Left forelimb (tissue), 1 donor: ENCODE measurements at regions not wholly inside any gene's neighbourhood (a gene's known extent, or its start where the extent isn't known, plus 50 kb on each side); places are given as distances from the start of the nearest gene placed in this dataset.
"Not testable (repeated sequence)": the region's sequence is repeated elsewhere in the genome, so short reads cannot be mapped to it uniquely, and the experiment has no call there.

Experiments used
- DNase-seq: peaks from one replicate; pipeline ENCODE4 v3.0.0-alpha.2; 2018; ENCODE audit warnings: low spot score

DNA sequence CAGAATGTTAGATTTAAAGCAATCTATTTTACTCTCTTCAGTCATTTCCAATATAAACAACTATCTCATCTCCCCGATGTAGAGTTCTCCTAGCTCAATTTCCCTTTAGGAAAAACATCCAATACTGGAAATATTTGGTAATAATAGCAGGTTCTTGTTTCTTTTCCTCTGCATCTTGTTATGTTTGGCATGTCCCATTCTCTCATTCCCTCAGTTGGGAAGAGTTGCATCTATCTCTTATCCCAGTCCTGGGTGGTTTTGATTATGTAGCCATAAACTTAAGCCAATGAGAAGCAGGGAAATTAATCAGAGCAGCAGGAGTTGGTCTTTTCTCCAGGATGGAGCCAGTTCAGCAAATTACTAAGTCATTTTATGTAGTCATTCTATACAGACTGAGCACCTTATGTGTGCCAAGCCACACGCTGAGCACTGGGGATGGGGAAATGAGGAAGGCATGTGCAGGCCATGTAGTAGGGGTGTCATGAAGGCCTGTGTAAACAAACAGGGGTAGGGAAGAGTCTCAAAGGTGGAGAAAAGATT, 418.2 kb upstream of the NFIA start:
- DNase-seq: no peak

DNA sequence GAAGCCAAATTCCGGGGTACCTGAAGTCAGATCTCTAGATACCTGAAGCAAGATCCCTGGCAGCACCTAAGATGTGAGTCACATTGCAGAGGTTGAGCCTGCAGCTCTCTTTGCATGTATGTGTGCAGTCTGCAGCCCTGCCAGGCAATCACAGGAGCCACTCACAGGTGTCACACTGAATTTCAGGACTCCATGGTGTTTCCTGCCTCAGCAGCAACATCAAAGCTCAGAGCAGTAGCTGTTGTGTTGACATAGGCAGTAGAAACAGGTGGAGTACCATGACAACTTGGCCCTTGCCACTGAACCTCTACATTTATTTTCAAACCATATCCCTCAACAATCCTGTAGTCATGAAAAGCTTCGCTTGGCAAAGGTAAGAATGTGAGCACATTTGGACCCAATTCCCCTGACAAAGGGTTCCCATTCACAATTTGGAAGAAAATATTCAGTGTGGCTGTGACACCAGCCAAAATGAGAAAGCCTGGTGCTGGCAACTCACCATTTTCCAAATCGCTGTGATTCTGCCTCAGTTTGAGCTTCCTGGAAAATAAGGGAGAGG, 419.8 kb upstream of the NFIA start:
- no peak for DNase-seq

DNA sequence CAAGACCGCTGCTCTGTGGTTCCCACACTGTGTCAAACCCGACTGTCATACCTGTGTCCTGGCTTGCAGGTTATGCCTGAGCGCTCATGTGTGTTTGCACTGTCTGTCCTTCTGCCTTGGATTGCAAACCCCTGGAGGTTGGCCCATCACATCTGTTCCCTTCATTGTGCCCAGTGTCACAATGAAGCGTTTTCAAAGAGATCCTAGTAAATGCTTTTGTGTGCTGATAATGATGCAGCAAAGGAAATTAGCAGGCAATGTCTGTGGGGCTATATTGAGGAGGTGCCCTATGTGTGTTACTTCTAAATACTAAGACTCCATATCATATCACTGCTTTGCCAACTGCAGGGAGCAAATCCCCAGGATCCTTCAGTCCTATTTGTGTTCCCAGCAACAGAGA, 424.4 kb upstream of the NFIA start:
- no peak for DNase-seq

DNA sequence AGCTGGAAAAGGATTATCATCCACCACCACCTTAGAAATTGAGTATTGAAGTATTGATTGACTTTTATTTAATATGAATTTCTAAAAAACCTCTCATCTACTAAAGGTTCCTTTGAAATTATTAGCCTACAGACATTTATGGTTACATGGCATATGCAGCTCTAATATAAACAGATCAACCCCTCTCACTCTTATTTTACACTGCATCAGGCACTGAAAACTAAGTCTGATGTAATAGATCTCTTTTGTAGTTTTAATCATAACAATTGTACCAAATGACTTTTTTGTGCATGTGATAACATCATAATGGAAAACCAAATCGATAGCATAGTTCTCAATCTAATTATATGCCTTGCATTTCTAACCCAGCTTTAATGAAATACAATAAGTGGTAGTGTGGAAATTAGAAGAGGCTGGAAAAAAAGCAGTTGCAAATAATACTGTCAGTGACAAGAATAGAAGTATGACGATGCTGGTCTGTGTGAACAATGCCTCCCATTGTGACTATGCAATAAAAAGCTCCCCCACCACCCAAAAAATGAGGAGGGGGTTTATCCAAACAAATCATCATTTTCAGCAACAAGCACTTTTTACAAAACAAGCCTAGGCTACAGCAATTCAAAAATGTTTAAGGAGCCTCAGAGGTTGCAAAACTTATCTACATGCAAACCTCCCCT, 426.5 kb upstream of the NFIA start:
- DNase-seq: no peak

DNA sequence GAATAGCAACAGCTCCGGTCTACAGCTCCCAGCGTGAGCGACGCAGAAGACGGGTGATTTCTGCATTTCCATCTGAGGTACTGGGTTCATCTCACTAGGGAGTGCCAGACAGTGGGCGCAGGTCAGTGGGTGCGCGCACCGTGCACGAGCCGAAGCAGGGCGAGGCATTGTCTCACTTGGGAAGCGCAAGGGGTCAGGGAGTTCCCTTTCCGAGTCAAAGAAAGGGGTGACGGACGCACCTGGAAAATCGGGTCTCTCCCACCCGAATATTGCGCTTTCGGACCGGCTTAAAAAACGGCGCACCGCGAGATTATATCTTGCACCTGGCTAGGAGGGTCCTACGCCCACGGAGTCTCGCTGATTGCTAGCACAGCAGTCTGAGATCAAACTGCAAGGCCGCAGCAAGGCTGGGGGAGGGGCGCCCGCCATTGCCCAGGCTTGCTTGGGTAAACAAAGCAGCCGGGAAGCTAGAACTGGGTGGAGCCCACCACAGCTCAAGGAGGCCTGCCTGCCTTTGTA, 442.3 kb upstream of the NFIA start:
- DNase-seq: not testable (repeated sequence)

DNA sequence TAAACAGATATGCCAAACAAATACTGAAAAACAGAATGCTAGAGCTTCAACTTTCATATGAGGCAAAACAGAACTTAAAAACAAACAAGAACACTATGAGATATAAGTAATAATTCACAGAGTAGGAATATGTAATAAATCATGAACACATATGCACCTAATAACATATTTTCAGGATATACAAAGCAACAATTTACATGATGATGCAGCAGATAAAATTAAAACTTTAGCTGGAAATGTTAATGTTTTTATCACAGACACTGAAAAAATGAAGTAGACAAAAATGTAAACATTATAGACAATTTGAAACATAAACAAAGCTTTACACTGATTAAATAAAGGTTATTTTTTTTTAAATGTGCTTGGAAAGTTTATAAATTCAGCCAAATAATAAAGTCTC, 443.1 kb upstream of the NFIA start:
- no peak for DNase-seq

DNA sequence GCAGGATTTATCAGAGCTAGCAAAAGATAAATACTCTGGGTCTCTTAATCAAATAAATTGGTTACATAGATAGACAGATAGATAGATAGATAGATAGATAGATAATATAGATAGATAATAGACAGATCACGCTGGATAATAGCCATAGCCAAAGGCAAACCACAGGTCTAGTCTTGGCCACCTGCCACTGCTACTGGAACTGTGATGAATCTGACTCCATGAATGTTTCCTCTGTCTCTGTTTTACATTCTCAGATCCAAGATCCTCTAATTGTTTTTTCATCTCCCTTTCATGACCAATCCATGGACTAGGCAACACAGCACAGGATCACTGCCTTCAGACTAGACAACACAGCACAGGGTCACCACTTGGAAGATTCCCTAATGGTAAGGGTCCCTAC, 444.7 kb upstream of the NFIA start:
- DNase-seq: no peak

DNA sequence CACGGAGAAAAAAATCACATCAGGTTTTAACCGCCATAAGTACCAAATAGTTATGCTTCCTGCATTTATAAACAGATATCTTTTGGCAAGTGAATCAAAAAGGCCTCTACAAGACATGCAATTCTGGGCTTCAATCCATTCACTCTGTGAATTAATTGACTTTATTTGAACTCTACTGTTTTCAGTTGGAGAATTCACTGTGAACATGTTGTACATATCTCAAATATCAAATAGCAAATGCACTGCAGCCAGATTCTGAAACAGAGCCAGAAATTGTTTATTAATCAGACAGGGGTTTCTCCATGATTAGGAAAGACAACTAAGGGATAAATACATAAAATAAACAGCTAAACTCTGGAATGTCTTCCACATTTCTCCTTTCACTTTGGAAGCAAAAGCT, 445.4 kb upstream of the NFIA start:
- no peak for DNase-seq

DNA sequence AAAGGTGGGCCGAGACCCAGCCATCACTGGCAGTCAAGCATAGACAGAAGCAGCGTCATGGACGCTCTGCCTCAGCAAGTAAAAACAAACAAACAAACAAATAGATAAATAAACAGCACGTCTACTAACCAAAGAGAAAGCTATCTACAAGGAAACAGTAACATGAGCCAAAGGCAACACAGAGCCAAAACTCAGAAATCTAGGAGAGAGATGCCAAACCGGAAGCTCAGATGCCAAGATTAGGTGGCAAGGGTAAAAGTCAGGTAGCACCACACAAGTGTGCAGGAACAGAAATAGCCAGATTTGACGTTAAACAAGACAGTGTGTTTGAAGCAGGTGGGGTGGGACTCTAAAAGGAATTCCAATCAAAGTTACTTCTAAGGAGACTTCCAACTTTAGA, 448.3 kb upstream of the NFIA start:
- DNase-seq: no peak

DNA sequence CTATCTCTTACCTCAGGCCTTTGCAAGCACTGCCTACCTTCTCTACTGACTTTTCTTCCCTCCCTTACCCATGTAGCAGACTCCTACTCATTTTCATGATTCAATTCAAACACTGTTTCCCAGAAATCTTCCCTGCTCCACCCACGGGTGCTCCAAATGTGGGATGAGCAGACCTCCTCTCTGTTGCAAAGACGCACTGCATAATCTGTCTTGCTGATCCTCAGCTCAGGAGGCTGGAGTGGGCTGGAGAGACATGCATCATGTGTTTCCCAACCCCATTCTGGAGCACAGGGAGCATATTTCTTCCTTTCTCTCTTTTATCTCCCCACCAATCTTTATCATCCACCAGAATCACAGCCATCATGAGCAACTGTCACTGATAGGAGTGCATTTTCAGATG, 459.9 kb upstream of the NFIA start:
- no peak for DNase-seq

DNA sequence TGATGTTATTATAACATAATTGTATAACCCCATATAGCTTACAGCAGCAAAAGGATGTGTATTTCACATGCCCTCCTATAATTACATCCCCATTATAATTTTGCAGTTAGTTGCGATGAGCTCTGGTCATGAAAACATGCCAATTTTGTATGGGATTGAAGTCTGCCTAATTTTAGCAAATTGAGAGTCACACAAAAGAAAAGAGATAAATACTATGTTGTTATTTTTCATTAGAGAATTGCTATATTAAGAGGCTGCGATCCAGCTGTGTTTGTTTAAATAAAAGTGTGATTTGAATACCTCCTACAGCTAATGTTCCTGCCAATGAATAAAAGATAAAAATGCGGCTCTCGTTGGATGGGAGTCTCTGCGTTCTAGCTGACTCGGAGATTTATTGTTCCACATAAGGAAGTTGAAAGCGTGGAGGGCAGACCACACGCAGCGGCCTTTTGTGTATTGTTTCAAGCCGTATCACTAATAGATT, 461.0 kb upstream of the NFIA start:
- DNase-seq: no peak

DNA sequence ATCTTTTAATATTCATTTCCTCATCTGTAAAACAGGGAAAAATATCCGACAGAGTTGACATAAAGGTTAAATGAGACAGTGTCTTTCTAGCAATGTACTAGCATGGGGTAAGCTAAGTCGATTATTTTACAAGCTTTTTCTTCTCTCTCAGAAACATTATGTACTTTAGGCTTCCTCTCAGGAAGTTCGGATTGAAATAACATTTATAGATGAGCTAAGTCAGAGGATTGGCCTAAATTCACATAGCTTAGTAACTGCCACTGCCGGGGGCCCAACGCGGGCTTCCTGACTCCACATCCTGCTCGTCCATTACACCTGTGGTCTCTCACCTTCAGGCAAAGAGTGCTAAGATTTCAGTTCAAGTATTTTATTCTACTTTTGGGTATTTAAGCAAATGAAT, 462.3 kb upstream of the NFIA start:
- DNase-seq: no peak

DNA sequence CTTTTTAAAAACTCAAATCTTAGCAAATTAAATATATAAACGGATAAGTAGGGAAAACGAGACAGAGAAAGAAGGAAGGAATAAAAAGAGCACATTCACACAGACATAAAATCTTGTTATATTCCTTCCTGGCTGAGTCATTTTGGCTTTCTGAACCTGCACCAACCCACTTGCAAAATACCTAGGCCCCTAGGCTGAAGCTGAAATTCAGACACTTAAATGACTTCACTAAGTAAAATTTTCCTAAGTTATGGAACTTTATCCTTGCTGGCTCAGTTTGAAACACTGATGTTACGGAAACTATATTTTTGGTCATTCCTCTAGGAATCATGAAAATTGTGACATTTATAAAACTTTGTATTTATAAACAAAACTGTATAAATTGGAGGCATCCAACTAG, 462.8 kb upstream of the NFIA start:
- DNase-seq: no peak

DNA sequence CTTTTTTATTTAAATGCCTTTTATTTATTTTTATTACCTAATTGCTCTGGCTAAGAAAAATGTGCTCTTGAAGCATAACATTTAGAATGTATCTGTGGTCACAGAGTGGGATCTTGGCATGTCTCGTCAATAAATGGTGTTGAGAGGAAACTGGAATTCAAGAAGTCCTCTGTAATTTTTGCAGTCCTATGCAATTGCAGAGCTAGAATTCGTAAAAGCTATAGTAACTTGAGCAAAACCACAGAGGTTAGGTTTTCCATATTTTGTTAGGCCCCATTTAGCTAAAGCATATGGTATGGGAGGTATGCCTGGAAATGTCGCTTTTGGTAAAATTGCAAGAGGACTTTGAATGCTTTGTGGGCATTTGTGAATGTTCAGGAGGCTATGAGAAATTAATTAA, 466.7 kb upstream of the NFIA start:
- no peak for DNase-seq

DNA sequence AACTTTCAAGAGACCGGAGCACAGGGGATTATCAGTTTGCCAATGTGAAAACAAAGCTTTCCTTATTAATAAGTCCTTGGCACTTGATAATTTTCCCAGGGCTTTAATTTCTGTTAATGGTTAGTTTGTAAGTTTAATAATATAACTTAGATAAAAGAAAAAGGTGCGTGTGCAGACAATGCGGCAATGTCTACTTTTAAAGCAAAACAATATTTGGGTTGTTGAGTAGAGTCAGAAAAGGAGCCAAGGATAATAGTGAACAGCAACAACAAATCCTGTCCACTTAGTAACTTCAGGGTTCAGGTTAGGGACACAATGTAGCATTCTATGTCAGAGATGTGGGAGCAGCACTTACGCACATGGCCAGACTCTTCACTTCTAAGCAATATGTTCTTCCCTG, 469.6 kb upstream of the NFIA start:
- no peak for DNase-seq

DNA sequence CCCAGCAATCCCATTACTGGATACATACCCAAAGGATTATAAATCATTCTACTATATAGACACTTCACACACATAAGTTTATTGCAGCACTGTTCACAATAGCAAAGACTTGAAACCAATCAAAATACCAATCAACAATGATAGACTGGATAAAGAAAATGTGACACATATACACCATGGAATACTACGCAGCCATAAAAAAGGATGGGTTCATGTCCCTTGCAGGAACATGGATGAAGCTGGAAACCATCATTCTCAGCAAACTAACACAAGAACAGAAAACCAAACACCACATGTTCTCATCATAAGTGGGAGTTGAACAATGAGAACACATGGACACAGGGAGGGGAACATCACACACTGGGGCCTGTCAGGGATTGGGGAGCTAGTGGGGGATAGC, 475.4 kb upstream of the NFIA start:
- not testable (repeated sequence) for DNase-seq

DNA sequence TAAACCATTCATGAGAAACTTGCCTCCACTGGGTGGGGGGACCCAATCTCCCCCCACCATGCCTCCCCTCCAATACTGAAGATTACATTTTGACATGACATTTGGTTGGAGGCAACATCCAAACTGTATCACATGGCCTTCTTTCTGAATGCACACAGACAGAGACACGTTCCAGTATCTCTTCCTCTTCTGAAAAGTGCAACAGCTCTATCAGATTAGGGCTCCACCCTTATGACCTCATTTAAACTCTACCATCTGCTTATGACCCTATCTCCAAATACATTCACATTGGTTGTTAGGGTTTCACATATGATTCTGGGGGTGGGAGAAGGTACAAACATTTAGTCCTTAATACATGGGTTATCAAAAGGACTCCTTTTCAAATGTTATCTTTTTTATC, 481.8 kb upstream of the NFIA start:
- DNase-seq: no peak

DNA sequence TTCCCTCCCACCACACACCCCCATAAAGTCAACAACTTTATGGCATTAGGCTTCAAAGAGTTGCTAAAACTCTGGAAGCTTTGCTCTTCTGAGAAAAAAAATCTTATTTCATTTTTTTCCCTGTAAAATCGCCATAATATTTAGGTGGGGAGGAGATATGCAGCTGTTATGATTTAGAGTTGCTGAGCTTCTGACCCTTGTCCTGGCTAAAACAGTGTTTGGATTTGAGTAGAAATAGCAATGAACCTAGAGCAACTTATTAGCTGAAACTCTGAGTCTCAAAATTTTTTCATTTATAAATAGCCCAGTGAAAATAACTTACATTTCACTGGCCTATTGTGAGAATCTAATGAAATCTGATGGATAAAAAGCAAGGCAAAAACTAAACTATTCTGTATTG, 482.8 kb upstream of the NFIA start:
- DNase-seq: no peak

DNA sequence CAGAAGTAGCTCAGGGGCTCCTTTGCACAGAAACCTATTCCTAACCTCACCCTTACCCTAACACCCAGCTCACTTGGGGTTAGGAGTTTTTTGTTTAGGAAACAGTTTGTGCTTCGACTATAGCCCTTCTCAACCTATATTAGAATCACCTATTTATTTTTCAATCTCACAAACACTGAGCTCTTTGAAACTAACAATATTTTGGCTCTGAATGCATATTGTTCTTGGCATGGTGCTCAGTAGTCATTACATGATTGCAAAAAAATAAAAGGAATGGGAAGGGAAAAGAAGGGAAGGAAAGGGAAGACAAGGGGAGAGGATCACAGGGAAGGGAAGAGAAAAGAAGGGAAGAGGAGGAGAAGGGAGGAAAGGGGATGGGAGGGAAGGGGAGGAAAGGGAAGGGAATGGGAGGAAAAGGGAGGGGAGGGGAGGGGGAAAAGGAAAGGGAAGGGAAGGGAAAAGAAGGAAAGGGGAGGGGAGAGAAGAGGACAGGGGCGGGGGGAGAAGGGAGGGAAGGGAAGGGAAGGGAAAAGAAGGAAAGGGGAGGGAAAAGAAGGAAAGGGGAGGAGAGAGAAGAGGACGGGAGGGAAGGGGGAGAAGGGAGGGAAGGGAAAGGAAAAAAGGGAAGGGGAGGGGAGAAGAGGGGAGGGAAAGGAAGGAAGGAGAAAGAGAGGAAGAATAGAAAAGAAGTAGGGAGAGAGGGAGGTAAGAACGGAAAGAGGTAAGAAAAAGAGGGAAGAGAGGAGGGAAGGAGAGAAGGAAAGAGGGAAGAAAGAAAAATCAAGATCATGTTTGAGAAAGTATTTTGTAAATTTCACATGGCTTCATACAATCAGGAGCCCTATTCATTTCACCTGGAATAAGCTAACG, 484.1 kb upstream of the NFIA start:
- DNase-seq: no peak

DNA sequence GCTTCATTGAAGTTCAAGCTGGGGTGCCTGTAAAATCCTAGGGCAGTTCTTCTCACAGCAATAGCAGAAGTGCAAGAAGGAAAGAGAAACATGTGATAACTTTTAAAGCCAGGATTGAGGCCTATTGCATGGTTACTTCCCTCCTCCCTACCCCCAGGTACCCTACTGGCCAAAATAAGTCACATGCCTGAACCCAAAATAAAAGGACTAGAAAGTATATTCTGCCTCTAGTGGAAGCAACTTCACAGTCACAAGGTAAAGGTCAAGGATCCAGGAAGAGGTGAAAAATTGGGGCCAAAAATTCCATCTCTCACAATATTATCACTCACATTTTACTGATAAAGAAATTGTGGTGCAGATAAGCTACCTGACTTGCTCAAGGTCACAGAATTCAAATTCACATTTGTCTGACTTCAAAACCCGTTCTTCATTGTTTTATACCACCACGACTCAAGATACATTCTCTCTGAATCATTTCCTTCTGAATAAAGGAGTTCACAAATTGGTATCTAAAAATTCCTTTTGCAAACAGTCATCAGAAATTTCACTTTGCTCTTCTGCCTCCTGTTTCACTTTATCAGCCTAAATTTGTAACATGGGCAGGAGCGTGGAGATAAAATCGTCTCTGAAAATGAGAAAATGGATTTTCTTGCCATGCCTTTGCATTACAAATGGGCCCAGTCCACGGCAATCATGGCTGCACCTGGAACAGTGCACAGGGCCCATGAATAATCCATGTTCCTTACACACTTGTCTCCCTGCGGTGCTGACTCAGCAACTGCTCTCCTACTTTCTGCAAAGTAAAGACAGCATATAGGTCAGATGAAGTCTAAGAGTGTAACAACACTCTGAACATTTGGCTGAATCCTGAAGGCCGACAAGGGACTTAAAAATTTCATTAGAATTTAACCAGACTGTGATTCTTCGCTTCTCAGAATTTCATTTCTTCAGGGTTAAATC, 485.3 kb upstream of the NFIA start:
- no peak for DNase-seq

DNA sequence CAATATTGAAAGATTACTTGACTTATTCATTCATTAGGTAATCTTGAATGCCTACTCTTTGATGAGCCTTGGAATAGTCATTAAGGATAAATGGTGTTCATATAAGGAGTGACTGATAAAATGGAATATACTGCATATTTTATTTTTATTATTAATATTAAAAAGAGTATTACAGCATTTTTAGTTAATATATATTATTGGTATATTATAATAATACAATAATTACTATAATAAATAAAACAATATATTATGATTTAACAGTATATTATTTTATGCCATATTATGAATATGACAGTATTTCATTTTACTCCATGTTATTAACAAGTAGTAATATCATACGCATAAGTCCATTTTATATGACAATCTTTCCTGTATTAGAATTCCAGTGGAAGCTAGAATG, 490.8 kb upstream of the NFIA start:
- DNase-seq: no peak

DNA sequence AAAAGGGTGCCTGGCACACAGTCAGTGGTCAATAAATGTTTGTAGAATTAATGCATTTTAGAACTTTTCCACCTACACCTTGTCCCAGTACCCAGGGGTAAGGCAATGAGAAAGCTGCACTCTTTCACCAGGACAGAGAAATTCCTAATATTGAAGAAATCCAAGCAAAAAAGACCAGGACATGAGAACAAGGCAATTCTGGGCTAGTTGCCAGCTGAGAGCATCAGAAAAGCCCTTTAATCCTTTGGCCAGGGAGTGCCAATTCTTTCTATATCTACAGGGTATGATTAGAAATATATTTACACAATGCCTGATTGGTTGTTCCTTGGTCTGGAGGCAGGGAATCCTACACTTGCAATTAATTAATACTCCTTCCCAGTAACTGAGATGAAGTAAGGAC, 492.4 kb upstream of the NFIA start:
- DNase-seq: no peak
